VCaP (cell line): ENCODE measurements at regions not wholly inside any gene's neighbourhood (a gene's known extent, or its start where the extent isn't known, plus 50 kb on each side); places are given as distances from the start of the nearest gene placed in this dataset.
"Not testable (repeated sequence)": the region's sequence is repeated elsewhere in the genome, so short reads cannot be mapped to it uniquely, and the experiment has no call there.

Experiments
- H3K27ac ChIP-seq: fragments of 450-650 bp; 2 replicates; pipeline ENCODE4 v1.5.1; 2017
- TF ChIP-seq, protein P1 (sequence below): fragments of 450-650 bp; conservative IDR thresholded peaks from 2 replicates; pipeline ENCODE4 v1.5.1; 2017; ENCODE audit warnings: mild to moderate bottlenecking, moderate library complexity

GRCh38 chr13:24982333-24982999 lies 113.5 kb upstream of the PABPC3 start:
- TF ChIP-seq, protein P1, sequence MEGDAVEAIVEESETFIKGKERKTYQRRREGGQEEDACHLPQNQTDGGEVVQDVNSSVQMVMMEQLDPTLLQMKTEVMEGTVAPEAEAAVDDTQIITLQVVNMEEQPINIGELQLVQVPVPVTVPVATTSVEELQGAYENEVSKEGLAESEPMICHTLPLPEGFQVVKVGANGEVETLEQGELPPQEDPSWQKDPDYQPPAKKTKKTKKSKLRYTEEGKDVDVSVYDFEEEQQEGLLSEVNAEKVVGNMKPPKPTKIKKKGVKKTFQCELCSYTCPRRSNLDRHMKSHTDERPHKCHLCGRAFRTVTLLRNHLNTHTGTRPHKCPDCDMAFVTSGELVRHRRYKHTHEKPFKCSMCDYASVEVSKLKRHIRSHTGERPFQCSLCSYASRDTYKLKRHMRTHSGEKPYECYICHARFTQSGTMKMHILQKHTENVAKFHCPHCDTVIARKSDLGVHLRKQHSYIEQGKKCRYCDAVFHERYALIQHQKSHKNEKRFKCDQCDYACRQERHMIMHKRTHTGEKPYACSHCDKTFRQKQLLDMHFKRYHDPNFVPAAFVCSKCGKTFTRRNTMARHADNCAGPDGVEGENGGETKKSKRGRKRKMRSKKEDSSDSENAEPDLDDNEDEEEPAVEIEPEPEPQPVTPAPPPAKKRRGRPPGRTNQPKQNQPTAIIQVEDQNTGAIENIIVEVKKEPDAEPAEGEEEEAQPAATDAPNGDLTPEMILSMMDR: no peak
- no peak overlapping the region for H3K27ac ChIP-seq

GRCh38 chr13:24983094-24983493 lies 112.8 kb upstream of the PABPC3 start:
- no peak overlapping the region for H3K27ac ChIP-seq
- TF ChIP-seq, protein P1: no peak

- H3K27ac ChIP-seq: no peak overlapping the region
- TF ChIP-seq, protein P1: no peak
Measured at GRCh38 chr13:24984134-24984533, 111.8 kb upstream of the PABPC3 start.

GRCh38 chr13:24985107-24985506 lies 110.8 kb upstream of the PABPC3 start:
- H3K27ac ChIP-seq: no peak overlapping the region
- TF ChIP-seq, protein P1: no peak

DNA sequence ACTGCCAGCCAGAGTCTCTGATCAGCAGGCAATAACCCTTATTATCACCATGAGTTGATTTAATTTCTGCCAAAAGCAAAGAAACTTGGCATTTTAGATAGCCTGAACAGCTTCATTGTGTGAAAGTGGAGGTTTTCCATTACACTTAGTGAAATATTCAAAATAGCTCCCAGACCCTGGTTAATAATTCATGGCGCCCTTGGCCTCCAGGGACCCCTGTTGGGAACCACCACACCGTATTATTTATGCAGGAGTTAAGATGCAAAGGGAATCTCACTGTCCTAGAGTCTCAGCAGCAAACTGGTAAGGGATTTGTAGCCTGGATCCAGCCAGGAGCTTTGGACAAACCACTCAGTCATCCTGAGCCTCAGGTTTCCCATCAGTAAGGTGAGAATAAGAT lies 110.0 kb upstream of the PABPC3 start:
- no peak overlapping the region for H3K27ac ChIP-seq
- TF ChIP-seq, protein P1: no peak

DNA sequence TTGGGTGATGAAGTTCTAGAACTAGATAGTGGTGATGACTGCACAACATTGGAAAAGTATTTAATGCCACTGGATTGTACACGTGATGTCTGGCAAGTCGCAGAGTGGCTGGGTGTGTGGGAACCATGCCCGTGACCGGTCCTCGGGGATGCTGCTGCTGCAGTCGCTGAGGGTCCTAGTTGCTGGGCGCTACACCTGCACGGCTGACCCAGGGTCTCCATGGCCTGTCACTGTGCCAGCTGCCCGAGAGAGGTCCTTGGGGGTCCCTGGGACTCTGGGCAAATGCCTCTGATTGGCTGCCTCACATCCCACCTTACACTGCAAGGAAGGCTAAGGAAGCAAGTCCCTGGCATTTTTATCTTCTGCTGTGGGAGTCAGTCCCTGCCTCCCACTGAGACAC lies 109.1 kb upstream of the PABPC3 start:
- TF ChIP-seq, protein P1: no peak
- H3K27ac ChIP-seq: no peak overlapping the region

DNA sequence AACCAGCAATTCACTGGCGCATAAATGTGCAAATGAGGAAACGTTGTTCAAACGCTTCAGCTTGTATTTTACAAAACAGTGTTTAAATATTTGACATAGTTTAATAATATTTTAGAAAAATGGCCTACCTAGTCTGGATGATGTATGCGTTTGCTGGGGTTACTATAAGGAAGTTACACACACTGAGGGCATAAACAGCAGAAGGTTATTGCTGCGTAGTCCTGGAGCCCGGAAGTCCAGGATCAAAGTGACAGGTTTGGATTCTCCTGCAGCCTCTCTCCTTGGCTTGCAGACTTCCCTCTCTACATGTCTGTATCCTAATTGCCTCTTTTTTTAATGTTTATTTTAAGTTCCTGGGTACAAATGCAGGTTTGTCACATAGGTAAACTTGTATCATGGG lies 106.0 kb upstream of the PABPC3 start:
- H3K27ac ChIP-seq: not testable (repeated sequence)

GRCh38 chr13:24992946-24993345 lies 103.0 kb upstream of the PABPC3 start:
- H3K27ac ChIP-seq: not testable (repeated sequence)
